CD14-positive monocyte (primary cell): ENCODE measurements at regions not wholly inside any gene's neighbourhood (a gene's known extent, or its start where the extent isn't known, plus 50 kb on each side); places are given as distances from the start of the nearest gene placed in this dataset. TPM values are rescaled to one million over a fixed set of nuclear protein-coding genes. Genes with fewer than 3 reads are reported as not detected.

Experiments
- DNase-seq, 3 donors: peaks; one replicate each; pipeline ENCODE4 v3.0.0-alpha.2; 2011 to 2022
- H2AFZ ChIP-seq: 2 replicates; pipeline ENCODE4 v1.6.0; 2012; ENCODE audit warnings: mild to moderate bottlenecking, low read depth, low read length, inconsistent platforms; ENCODE audit not compliant: insufficient read depth, poor library complexity, severe bottlenecking
- H3K27ac ChIP-seq, 2 donors: 1 replicate in 1 of 2; 2 replicates in 1 of 2; pipeline ENCODE4 v1.5.1; 2012 to 2013; ENCODE audit warnings: low read length in 2 of 2, control low read depth in 1 of 2, inconsistent platforms in 1 of 2, low read depth in 1 of 2, mild to moderate bottlenecking in 1 of 2
- H3K27me3 ChIP-seq, 2 donors: one replicate each; pipeline versions ENCODE4 v1.6.0 to v1.6.1; 2011 to 2013; ENCODE audit warnings: low read length in 2 of 2; ENCODE audit not compliant: control insufficient read depth in 2 of 2, insufficient read depth in 2 of 2
- H3K36me3 ChIP-seq, 2 donors: replicated peaks in 1 of 2; 1 replicate in 1 of 2; 2 replicates in 1 of 2; pipeline versions ENCODE4 v1.5.1 to v1.6.1; 2012 to 2013; ENCODE audit warnings: low read length in 2 of 2, control low read depth in 1 of 2, inconsistent platforms in 1 of 2, mild to moderate bottlenecking in 1 of 2; ENCODE audit not compliant: insufficient read depth in 2 of 2, control insufficient read depth in 1 of 2
- H3K4me1 ChIP-seq, 2 donors: 1 replicate in 1 of 2; 2 replicates in 1 of 2; pipeline versions ENCODE4 v1.5.1 to v1.6.1; 2012 to 2013; ENCODE audit warnings: low read length in 2 of 2, control low read depth in 1 of 2, inconsistent platforms in 1 of 2, mild to moderate bottlenecking in 1 of 2, moderate library complexity in 1 of 2; ENCODE audit not compliant: insufficient read depth in 2 of 2, control insufficient read depth in 1 of 2
- H3K4me2 ChIP-seq: replicated peaks from 2 replicates; pipeline ENCODE3; 2012; ENCODE audit warnings: low read length, moderate library complexity, mild to moderate bottlenecking; ENCODE audit not compliant: poor library complexity, severe bottlenecking; ENCODE audit errors: extremely low read depth
- H3K4me3 ChIP-seq, 3 experiments: fragments of 200-600 bp in 1 of 3; sonication (generic) in 1 of 3; replicated peaks in 1 of 3; 1 replicate in 2 of 3; 2 replicates in 1 of 3; pipeline ENCODE4 v1.5.1; 2011 to 2013; ENCODE audit warnings: low read length in 3 of 3, mild to moderate bottlenecking in 3 of 3, control low read depth in 2 of 3, low read depth in 2 of 3, inconsistent platforms in 1 of 3, moderate library complexity in 1 of 3
- H3K79me2 ChIP-seq: 2 replicates; pipeline ENCODE4 v1.6.0; 2012; ENCODE audit warnings: mild to moderate bottlenecking, control low read depth, inconsistent platforms, low read length, moderate library complexity; ENCODE audit not compliant: insufficient read depth
- H3K9ac ChIP-seq: 2 replicates; pipeline ENCODE4 v1.6.0; 2017; ENCODE audit warnings: low read length, mild to moderate bottlenecking; ENCODE audit not compliant: insufficient read depth, poor library complexity, severe bottlenecking
- H3K9me3 ChIP-seq, 2 donors: replicated peaks in 1 of 2; 1 replicate in 1 of 2; 2 replicates in 1 of 2; pipeline versions ENCODE4 v1.5.1 to v1.6.1; 2012 to 2013; ENCODE audit warnings: low read length in 2 of 2, control low read depth in 1 of 2; ENCODE audit not compliant: control insufficient read depth in 1 of 2, insufficient read depth in 1 of 2
- H4K20me1 ChIP-seq: 2 replicates; pipeline ENCODE4 v1.6.0; 2012; ENCODE audit warnings: mild to moderate bottlenecking, low read length, control low read depth, moderate library complexity; ENCODE audit not compliant: insufficient read depth
- H3K27ac Mint-ChIP-seq, 7 donors: one replicate each; pipeline ENCODE4 v1.8.0; 2020; ENCODE audit warnings: mild to moderate bottlenecking in 7 of 7, mixed read lengths in 7 of 7, moderate library complexity in 6 of 7, inconsistent platforms in 2 of 7
- H3K27me3 Mint-ChIP-seq, 3 donors: one replicate each; pipeline ENCODE4 v1.8.0; 2021 to 2022; ENCODE audit warnings: low read depth in 3 of 3, mild to moderate bottlenecking in 3 of 3, mixed read lengths in 3 of 3, moderate library complexity in 3 of 3, inconsistent platforms in 1 of 3
- H3K36me3 Mint-ChIP-seq, 2 donors: one replicate each; pipeline ENCODE4 v1.8.0; 2020; ENCODE audit warnings: mixed read lengths in 2 of 2, inconsistent platforms in 1 of 2, mild to moderate bottlenecking in 1 of 2
- H3K4me1 Mint-ChIP-seq: one replicate; pipeline ENCODE4 v1.8.0; 2020; ENCODE audit warnings: mild to moderate bottlenecking, mixed read lengths
- H3K4me3 Mint-ChIP-seq, 2 donors: one replicate each; pipeline ENCODE4 v1.8.0; 2020; ENCODE audit warnings: mild to moderate bottlenecking in 2 of 2, mixed read lengths in 2 of 2, moderate library complexity in 1 of 2
- H3K9me3 Mint-ChIP-seq, 7 donors: one replicate each; pipeline ENCODE4 v1.8.0; 2020 to 2022; ENCODE audit warnings: mixed read lengths in 7 of 7, mild to moderate bottlenecking in 6 of 7, moderate library complexity in 6 of 7, inconsistent platforms in 2 of 7
- CTCF ChIP-seq: fragments of 200-600 bp; IDR thresholded peaks from one replicate; pipeline ENCODE4 v1.8.0; 2022; ENCODE audit warnings: antibody characterized with exemption, mild to moderate bottlenecking
- WGBS: methylation state at CpG from one replicate; pipeline ENCODE4 v1.1.5; 2013; ENCODE audit warnings: missing lambda C conversion rate; ENCODE audit not compliant: insufficient coverage; 5-methylcytosine and 5-hydroxymethylcytosine counted together
- intact Hi-C, 2 donors: fragments of 100-400 bp; cut with micrococcal nuclease; formaldehyde crosslinking; loops; one replicate each; pipeline versions ENCODE4 v1.15.0 to v1.15.1; 2023
- small RNA-seq: library from RNA; depleted of rRNA; stranded (forward); fragments of <200 nt; gene quantifications from one replicate; pipeline ENCODE3, GENCODE V24; 2012; ENCODE audit warnings: low read depth; ENCODE audit not compliant: insufficient read length

- Mint-ChIP-seq H3K4me3 (no peak overlapping the region), H3K36me3 (no peaks in the 10 kb centered on the region), H3K27me3 (peaks cover 0 to 2% (median 0%) of the 10 kb centered on the region in 3 donors), H3K9me3 (no peaks in the 10 kb centered on the region), H3K4me1 (peaks cover 23% of the 10 kb centered on the region), H3K27ac (no peak overlapping the region)
- H3K79me2 ChIP-seq = no peaks in the 10 kb centered on the region
- H3K36me3 ChIP-seq = no peaks in the 10 kb centered on the region
- H3K4me2 ChIP-seq = no peak overlapping the region
- WGBS = no CpG with 5 or more reads among the region's 2 CpGs
- H3K27ac ChIP-seq = no peak overlapping the region
- no peak overlapping the region for H2AFZ ChIP-seq
- no peak overlapping the region for H3K4me3 ChIP-seq
- no peak for TF ChIP-seq CTCF
- peaks cover 18 to 23% of the 10 kb centered on the region in 2 donors for H3K4me1 ChIP-seq
- no peaks in the 10 kb centered on the region for H3K27me3 ChIP-seq
- H4K20me1 ChIP-seq = no peaks in the 10 kb centered on the region
- no peaks in the 10 kb centered on the region for H3K9me3 ChIP-seq
- DNase-seq = no peak
- intact Hi-C loops = no loop called here
- H3K9ac ChIP-seq = no peak overlapping the region
These were observed 50.9 kb upstream of the ZFAND5 start for GRCh38 chr9:72415948-72416347.

GRCh38 chr9:72415163-72415562, 50.2 kb upstream of the ZFAND5 start:
- Mint-ChIP-seq H3K4me3 (no peak overlapping the region), H3K27me3 (peaks cover 0 to 2% (median 0%) of the 10 kb centered on the region in 3 donors), H3K9me3 (no peaks in the 10 kb centered on the region), H3K4me1 (peaks cover 15% of the 10 kb centered on the region), H3K36me3 (no peaks in the 10 kb centered on the region), H3K27ac (no peak overlapping the region)
- H3K36me3 ChIP-seq = no peaks in the 10 kb centered on the region
- no peak overlapping the region for H3K4me2 ChIP-seq
- TF ChIP-seq CTCF = no peak
- no peak overlapping the region for H3K27ac ChIP-seq
- intact Hi-C loops = no loop called here
- H3K4me1 ChIP-seq = peaks cover 11 to 15% of the 10 kb centered on the region in 2 donors
- no peak overlapping the region for H3K9ac ChIP-seq
- H3K4me3 ChIP-seq = no peak overlapping the region
- no peak for DNase-seq
- H3K27me3 ChIP-seq = no peaks in the 10 kb centered on the region
- H4K20me1 ChIP-seq = no peaks in the 10 kb centered on the region
- no peaks in the 10 kb centered on the region for H3K9me3 ChIP-seq
- no peak overlapping the region for H2AFZ ChIP-seq
- H3K79me2 ChIP-seq = no peaks in the 10 kb centered on the region

Small RNA genes in the stretch of these regions (small RNA-seq; reads per million reads assigned to genes)
- not detected for gene AL445646.1
